CD4-positive, alpha-beta T cell treated with Interleukin-21 for 1 hour (primary cell): ENCODE measurements at regions not wholly inside any gene's neighbourhood (a gene's known extent, or its start where the extent isn't known, plus 50 kb on each side); places are given as distances from the start of the nearest gene placed in this dataset.

ENCODE experiments used
- DNase-seq: peaks from one replicate; pipeline ENCODE4 v3.0.0-alpha.2; 2020

DNA sequence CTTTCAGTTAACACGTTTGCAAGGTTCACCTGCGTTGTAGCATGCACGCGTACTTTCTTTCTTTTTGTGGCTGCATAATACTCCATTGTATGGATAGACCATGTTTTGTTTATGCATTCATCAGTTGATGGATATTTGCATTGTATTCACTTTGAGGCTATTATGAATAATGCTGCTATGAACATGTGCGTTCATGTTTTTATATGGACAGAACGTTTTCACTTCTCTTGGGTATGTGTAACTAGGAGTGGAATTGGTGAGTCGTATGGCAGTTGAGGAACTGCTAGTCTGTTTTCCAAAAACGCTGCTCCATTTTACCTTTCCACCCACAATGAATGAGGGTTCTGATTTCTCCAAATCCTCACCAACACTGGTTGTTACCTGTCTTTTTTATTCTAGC is 244.3 kb downstream of the GLI2 start:
- no peak for DNase-seq

DNA sequence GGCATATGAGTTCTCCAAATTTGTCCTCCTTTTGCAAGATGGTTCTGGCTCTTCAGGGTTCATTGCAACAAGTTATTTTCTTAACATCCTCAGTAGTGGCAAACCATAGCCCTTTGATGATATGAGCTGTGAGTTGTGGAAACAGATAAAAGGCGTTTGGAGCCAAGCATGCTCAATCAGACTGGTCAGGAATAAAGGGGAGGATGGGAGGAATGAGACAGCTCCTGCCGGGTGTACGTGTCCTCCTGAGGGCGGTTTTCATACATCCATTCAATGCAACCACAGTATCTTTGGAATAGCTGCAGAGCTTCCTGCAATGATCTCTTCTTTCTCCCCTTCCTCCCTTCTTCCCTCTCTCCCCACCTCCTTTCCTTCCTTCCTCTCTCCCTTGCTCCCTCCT is 245.8 kb downstream of the GLI2 start:
- DNase-seq: no peak

DNA sequence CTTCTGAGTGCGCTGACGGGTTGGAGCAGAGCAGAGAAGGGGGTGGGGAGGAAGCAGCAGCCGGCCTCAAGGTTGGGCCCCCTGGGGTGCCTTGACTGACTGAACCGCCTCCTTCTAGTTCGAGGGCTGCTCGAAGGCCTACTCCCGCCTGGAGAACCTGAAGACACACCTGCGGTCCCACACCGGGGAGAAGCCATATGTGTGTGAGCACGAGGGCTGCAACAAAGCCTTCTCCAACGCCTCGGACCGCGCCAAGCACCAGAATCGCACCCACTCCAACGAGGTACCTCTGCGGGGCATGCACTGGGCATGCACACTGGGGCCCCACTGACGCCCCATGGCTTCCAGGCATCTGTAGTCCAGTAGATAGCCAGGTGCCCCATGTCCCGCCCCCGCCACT is 246.9 kb downstream of the GLI2 start:
- no peak for DNase-seq

DNA sequence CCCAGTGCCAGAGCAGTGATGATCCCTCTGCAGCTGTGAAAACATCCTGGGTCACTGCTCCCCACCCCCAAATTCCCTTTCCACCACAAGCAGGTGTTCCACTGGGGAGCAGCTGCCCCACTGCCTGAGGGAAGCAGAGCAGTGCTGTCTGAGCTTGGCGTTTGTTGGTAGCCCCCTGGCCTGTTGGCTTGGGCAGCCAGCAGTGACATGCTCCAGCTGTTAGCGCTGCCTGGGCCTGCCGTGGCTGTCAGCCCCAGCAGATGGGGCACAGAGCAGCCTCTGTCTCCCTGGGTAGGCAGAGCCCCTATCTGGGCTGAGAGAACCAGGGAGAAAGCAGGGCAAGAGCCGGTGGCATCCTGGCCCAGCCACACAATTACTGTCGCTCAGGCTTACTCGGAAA is 247.7 kb downstream of the GLI2 start:
- DNase-seq: no peak

DNA sequence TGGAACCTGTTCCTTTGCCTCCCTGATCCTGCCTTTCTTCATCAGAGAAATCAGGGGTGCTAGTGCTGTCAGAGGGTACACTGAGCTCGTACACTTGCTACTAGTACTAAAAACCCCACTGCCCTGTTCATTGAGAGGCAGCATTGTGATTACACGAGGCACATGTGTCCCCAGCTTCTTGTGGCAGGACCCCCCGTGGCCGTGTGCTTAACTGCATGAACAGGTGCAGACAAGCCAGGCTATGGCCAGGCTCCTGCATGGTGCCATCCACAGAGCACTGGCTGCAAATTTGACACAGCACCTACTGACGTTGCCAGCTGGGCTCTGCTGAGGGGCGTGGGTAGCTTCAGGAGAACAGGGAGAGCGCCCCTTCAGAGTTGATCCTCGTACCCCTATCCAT is 248.4 kb downstream of the GLI2 start:
- no peak for DNase-seq

DNA sequence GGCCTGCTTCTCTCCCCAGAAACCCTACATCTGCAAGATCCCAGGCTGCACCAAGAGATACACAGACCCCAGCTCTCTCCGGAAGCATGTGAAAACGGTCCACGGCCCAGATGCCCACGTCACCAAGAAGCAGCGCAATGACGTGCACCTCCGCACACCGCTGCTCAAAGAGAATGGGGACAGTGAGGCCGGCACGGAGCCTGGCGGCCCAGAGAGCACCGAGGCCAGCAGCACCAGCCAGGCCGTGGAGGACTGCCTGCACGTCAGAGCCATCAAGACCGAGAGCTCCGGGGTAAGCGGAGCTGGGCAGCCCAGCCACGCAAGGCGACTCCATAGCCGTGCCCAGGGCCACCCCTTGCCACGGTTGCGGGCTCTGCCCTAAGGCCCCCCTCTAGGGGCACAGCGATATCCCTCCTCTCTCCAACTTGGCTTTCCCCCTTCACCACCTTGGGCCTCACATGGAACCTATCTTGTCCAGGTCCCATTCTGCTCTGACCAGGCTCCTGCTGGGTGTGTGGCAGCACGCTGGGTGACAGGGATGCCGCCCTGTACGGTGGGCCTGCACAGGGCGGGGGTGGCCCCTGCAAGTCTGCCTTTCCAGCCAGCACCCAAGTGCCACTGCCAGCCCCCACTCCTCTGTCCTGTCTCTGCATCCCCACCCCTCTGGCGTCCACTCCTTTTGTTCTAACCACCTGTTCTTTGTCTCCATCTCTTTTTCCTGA is 248.9 kb downstream of the GLI2 start:
- DNase-seq: no peak

DNA sequence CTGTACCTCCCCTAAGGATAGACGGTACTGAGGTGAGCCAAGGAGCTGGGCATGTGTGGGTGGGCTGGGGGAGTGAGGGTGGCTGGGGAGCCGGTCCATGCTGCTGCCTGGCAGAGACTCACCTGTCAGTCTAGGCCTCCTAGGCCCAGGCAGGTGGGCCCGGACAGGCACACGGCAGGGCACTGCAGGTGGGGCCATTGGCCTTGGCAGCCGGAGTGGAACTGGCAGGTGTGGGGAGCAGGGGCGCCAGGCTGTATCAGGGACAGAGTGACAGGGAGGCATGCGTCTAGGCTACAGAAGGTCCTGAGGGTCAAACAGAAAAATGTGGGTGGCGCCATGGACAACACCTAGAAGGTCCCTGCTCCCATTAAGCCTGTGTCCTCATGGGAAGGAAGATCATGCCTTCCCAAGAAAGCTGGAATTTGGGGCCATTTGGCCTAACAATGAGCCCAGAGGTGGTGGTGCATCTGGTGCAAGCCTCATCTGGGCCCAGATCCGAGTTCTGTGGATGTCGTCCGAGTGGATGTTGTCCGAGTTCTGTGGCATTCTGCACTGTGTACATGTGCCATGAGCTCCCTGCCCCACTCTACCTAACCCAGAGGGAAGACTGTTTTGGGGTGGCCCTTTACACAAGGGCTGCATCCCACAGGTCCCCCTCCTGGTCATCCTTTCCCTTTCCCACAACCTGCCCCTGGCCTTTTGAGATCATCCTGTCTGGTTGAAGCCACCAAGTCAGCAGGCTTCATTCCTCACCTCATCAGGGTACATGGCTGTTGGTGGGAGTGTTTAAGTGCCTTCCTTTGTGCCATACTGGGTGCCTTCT is 249.7 kb downstream of the GLI2 start:
- DNase-seq: no peak

DNA sequence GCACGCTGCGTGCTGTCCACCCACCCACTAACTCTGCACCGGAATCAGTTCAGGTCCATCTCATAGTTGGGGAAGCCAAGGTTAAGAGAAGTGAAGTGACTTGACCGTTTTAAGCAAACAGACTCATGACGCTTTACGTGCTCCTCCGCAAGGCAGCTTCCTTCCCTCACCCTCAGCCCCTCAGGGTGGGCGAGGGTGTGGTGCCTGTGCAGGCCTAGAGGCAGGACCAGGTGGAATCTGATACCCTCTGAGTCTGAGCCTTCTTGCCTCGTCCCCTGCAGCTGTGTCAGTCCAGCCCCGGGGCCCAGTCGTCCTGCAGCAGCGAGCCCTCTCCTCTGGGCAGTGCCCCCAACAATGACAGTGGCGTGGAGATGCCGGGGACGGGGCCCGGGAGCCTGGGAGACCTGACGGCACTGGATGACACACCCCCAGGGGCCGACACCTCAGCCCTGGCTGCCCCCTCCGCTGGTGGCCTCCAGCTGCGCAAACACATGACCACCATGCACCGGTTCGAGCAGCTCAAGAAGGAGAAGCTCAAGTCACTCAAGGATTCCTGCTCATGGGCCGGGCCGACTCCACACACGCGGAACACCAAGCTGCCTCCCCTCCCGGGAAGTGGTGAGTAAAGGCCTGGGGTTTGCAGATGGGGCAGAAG is 250.5 kb downstream of the GLI2 start:
- DNase-seq: no peak

DNA sequence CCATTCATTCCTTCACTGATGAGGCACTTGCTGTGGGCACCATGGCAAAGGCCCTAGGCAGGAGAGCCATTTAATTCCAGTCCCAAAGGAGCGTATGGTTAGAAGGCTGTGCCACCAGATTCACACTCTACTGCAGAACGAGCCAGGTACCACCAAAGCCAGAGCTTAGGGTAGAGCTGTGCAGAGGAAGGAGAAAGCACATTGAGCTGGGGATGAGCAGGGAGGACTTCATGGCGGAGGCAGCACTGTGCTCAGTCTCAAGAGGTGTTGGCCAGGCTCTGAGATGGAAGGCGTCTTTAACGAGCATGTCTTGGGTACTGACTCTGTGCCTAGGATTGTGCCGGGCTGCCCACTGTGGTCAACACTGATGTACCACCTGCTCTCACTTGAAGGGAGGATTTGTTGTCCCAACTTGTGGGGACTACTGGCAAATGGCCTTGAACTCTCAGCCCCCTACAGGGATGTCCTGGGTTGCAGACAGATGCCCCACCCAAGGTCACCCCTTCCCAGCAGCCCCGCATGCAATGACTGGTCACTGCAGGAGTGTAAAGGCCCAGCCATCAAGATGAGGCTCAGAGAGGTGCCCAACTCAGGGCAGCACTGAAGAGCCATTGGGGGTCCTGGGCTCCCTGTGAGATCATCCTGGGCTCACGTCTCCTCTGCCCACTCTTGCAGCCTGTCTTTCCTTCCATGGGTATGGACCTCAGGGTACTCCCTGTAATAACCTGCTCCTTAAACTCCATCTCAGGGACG is 251.4 kb downstream of the GLI2 start:
- DNase-seq: no peak

DNA sequence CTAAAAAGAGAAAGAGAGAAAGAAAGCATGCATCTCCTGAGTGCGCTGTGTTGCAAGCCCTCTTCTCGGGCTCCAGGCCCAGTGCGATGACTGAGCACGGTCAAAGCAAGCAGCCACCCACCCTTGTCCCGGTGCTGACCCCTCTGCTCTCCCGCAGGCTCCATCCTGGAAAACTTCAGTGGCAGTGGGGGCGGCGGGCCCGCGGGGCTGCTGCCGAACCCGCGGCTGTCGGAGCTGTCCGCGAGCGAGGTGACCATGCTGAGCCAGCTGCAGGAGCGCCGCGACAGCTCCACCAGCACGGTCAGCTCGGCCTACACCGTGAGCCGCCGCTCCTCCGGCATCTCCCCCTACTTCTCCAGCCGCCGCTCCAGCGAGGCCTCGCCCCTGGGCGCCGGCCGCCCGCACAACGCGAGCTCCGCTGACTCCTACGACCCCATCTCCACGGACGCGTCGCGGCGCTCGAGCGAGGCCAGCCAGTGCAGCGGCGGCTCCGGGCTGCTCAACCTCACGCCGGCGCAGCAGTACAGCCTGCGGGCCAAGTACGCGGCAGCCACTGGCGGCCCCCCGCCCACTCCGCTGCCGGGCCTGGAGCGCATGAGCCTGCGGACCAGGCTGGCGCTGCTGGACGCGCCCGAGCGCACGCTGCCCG is 252.5 kb downstream of the GLI2 start:
- DNase-seq: no peak

DNA sequence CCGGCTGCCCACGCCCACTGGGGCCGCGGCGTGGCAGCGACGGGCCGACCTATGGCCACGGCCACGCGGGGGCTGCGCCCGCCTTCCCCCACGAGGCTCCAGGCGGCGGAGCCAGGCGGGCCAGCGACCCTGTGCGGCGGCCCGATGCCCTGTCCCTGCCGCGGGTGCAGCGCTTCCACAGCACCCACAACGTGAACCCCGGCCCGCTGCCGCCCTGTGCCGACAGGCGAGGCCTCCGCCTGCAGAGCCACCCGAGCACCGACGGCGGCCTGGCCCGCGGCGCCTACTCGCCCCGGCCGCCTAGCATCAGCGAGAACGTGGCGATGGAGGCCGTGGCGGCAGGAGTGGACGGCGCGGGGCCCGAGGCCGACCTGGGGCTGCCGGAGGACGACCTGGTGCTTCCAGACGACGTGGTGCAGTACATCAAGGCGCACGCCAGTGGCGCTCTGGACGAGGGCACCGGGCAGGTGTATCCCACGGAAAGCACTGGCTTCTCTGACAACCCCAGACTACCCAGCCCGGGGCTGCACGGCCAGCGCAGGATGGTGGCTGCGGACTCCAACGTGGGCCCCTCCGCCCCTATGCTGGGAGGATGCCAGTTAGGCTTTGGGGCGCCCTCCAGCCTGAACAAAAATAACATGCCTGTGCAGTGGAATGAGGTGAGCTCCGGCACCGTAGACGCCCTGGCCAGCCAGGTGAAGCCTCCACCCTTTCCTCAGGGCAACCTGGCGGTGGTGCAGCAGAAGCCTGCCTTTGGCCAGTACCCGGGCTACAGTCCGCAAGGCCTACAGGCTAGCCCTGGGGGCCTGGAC is 253.2 kb downstream of the GLI2 start:
- no peak for DNase-seq

DNA sequence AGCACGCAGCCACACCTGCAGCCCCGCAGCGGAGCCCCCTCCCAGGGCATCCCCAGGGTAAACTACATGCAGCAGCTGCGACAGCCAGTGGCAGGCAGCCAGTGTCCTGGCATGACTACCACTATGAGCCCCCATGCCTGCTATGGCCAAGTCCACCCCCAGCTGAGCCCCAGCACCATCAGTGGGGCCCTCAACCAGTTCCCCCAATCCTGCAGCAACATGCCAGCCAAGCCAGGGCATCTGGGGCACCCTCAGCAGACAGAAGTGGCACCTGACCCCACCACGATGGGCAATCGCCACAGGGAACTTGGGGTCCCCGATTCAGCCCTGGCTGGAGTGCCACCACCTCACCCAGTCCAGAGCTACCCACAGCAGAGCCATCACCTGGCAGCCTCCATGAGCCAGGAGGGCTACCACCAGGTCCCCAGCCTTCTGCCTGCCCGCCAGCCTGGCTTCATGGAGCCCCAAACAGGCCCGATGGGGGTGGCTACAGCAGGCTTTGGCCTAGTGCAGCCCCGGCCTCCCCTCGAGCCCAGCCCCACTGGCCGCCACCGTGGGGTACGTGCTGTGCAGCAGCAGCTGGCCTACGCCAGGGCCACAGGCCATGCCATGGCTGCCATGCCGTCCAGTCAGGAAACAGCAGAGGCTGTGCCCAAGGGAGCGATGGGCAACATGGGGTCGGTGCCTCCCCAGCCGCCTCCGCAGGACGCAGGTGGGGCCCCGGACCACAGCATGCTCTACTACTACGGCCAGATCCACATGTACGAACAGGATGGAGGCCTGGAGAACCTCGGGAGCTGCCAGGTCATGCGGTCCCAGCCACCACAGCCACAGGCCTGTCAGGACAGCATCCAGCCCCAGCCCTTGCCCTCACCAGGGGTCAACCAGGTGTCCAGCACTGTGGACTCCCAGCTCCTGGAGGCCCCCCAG is 254.1 kb downstream of the GLI2 start:
- no peak for DNase-seq

DNA sequence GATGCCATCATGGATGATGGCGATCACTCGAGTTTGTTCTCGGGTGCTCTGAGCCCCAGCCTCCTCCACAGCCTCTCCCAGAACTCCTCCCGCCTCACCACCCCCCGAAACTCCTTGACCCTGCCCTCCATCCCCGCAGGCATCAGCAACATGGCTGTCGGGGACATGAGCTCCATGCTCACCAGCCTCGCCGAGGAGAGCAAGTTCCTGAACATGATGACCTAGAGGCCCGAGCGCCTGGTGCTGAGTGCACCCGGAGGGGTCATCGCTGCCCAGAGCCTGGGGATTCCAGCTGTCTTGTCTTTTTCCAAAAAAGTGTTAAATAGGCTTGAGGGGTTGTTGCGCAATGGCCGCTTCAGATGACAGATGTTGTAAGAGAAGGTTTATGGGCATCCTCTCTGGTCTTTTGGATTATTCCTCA is 254.8 kb downstream of the GLI2 start:
- no peak for DNase-seq

DNA sequence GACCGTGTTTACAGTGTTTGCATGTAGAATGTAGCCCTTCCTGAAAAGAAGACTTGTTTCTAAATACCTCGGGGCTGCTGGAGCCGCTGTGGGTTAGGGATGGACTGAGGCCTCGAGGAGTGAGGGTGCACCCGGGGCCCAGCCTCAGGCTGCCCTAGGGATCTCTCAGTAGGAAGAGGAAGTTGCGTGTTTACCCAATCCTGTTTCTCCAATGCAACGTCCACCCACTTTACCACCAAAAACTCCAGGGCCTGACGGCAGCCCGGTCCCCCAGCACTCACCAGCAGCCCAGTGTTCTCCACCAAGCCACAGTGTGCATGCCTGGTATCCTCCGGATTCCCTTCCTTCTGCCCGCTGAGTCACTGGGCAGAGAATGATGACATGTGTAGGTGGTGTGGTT is 255.8 kb downstream of the GLI2 start:
- DNase-seq: no peak

DNA sequence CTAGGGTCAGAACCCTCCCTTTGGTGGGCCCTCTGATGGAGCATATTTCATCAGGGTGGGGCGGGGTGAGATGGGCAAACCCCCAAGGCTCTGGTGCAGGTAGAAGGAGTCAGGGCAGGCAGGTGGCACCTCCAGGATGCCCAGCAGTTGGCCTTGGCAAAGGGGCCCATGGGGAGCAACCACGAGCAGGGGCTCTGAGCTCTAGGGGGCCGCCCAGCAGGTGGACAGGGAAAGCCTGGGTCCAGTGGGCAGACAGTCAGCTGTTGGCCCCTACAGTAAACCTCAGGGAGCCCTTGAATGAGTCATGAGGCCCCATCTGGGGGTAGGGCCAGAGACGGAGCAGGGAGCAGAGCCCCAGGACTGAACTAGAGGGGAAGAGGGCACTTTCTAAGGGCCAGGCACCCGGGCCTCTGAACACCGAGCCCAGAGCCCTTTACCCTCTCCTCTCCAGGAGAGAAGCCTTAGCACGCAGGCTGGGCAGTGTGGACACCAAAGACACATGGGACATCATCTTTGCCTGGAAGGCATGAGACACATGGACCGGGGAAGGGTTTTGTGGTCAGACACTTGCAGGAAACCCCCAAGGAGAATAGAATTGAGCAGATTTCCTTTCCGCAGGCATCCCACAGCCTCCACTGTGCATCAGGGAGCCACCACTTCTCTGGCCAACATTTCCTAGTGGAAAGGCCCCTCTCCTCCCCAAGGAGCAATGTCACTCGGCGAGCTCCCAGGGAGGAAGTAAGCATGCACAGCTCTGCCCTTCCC is 257.3 kb downstream of the GLI2 start:
- DNase-seq: no peak

DNA sequence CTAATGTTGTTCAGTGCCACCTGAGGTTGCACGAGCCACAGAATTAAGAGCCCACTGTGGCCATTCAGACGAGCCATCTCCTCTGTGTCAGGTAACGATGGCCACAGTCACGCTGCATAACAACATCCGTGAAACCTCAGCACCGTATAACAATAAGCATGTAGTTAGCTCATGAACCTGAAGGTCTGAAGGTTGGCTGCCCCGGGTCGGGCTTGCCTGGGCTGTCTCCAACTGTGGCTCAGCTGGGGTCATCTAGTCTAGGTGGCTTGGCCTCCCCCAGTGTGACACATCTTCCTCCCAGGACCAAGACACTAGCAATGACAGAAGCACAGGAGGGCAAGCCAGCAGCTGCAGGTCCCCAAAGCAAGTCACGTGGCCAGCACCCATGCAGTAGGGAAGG is 258.0 kb downstream of the GLI2 start:
- no peak for DNase-seq

DNA sequence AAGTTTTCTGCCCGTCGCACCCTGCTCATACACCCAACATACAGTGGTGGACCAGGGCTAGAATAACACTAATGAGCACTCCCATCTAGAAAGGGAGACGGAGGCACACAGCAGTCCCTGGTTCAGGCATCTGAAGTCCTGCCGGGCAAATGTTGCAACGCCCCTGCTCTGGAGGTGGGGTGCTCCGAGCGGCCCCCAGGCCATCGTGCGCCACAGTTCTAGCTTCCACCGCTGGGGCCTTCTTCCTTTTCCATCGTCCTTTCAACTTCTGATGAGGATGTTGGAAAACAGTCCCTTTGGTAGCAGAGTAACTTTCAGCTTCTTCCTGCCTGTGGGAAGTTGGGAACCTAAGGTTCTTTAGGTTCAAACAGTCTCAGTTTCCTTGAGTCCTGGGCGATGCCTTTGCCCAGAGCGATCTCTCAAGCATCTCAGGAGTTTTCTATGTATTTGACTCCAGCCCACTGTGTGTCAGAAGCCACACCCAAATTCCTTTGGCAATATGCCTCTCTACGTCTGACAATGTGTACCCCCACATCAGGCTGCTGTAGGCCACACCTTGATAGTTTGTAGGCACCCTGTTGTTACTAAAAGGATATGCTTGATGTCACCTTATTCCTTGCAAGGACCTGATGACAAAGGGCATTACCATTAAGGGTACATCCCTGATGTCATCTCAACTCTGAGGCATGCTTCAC is 258.8 kb downstream of the GLI2 start:
- DNase-seq: no peak

DNA sequence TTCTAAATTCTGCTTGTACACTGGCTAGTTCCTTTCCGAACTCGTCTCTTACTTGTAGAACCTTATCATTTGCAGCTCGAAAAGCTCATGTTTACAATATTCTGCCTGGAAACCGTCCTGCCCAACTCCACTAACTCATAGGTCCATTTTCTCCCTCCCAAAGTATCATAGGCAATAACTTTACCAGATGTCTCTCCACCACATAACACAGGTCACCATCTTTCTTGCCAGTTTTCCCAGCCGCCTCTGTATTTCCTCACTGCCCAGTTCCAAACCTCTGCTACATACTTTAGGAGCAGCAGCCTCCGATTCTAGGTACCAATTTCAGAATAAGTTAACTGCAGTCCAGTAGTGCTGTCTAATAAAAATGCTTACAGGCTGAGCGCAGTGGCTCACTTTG is 259.5 kb downstream of the GLI2 start:
- DNase-seq: no peak

DNA sequence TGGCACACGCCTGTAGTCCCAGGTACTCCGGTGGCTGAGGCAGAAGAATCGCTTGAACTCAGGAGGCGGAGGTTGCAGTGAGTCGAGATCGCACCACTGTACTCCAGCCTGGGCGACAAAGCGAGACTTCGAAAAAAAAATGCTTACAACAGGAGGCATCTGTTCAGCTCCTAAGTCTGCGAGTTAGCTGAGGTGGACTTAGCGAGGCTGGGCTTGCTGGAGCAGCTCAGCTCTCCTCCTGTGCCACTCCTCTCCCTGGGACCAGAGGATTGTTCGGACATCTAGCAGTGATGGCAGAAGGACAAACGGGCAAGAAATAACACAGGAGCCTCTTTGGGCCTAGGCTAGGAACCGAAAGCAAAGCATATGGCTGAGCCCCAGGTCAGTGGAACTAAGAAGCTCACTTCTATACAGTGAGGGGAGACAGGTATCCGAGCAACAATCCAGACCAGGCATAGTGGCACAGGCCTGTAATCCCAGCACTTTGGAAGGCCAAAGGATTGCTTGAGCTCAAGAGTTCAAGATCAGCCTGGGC is 260.1 kb downstream of the GLI2 start:
- DNase-seq: no peak
